ENCODE measurements at regions not wholly inside any gene's neighbourhood (a gene's known extent, or its start where the extent isn't known, plus 50 kb on each side); places are given as distances from the start of the nearest gene placed in this dataset.

DNA sequence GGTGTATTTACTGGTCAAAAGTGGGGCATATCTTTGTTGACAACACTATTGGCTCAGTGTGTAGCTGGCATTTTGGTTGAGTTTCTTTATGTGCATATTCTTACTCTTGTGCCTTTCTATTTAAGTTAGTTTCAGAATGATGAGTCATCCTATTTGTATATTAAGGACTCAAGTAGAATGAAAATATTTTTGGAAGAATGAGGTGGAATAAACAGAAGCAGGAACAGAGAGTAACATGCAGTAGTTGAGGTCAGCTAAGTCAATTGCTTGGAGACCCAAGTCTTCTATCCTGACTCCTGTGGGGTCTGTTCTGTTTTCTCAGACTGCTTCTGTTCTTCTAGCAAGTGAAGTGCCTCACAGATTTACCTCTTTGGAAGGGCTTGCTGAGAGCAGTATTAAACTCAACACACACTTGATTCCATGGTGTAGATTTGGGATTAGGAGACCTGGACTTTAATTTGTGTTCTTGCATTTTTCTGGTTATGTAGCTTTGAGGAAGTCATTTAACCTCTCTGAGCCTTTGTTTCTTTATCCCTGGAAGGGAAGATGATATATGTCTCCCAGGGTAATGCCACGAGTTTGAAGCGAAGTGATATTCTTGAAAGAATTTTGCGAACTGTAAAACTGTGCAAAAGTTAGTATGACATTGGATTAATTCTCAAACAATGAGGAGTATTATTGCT lies 324.3 kb downstream of the QKI start:
- Mint-ChIP-seq H3K9me3 (ENCODE audit: unreplicated experiment) (no peaks in the 10 kb centered on the region), H3K27me3 (ENCODE audit: insufficient read depth, unreplicated experiment) (no peaks in the 10 kb centered on the region), H3K4me3 (ENCODE audit: unreplicated experiment) (no peak overlapping the region), H3K4me1 (ENCODE audit: low read depth, unreplicated experiment) (no peaks in the 10 kb centered on the region), H3K36me3 (ENCODE audit: insufficient read depth, unreplicated experiment) (peaks cover 4% of the 10 kb centered on the region), H3K27ac (ENCODE audit: unreplicated experiment) (no peak overlapping the region)
- CTCF ChIA-PET, result no interaction called here
- Histone ChIP-seq H3K9me3 (no peaks in the 10 kb centered on the region), H3K4me1 (no peaks in the 10 kb centered on the region), H3K27me3 (replicated peaks; ENCODE audit: control insufficient read depth, insufficient read depth, low read length) (no peaks in the 10 kb centered on the region), H3K4me3 (ENCODE audit: low read depth, low read length) (no peak overlapping the region), H3K36me3 (ENCODE audit: control insufficient read depth, insufficient read depth, low read length) (no peaks in the 10 kb centered on the region)
- DNase-seq, result no peak
- POLR2A ChIA-PET, result no interaction called here
- TF ChIP-seq, protein P1, sequence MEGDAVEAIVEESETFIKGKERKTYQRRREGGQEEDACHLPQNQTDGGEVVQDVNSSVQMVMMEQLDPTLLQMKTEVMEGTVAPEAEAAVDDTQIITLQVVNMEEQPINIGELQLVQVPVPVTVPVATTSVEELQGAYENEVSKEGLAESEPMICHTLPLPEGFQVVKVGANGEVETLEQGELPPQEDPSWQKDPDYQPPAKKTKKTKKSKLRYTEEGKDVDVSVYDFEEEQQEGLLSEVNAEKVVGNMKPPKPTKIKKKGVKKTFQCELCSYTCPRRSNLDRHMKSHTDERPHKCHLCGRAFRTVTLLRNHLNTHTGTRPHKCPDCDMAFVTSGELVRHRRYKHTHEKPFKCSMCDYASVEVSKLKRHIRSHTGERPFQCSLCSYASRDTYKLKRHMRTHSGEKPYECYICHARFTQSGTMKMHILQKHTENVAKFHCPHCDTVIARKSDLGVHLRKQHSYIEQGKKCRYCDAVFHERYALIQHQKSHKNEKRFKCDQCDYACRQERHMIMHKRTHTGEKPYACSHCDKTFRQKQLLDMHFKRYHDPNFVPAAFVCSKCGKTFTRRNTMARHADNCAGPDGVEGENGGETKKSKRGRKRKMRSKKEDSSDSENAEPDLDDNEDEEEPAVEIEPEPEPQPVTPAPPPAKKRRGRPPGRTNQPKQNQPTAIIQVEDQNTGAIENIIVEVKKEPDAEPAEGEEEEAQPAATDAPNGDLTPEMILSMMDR (IDR thresholded peaks at IDR 0.05; ENCODE audit: insufficient read depth in 1 of 2, low read depth in 1 of 2, low read length in 1 of 2, severe bottlenecking in 1 of 2, unreplicated experiment in 1 of 2), result no peak
- BruUV-seq (replicated peaks), result no TSS peak
- intact Hi-C loops (cut with micrococcal nuclease; ENCODE audit: unreplicated experiment), result no loop called here

DNA sequence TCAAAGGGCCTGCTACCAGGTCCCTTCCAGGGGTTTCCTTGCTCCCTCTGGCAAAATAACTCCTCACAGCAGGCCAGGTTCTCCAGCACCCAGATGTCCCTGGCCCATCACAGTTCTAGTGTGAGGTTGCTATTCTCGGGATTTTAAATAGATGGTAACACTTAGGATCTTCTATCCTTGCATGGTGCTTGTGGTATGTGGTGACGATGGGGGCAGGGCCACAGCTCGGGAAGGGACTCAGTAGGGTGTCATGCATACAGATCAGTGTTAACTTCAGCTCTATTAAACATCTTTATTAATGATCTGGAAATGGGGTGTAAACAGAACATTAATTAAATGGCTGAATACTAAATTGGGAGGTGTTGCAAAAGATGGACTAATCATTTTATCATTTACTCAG lies 323.8 kb downstream of the QKI start:
- Histone ChIP-seq H3K27me3 (replicated peaks; ENCODE audit: control insufficient read depth, insufficient read depth, low read length) (no peaks in the 10 kb centered on the region), H3K4me3 (ENCODE audit: low read depth, low read length) (no peak overlapping the region), H3K4me1 (no peaks in the 10 kb centered on the region), H3K9me3 (no peaks in the 10 kb centered on the region), H3K36me3 (ENCODE audit: control insufficient read depth, insufficient read depth, low read length) (no peaks in the 10 kb centered on the region)
- Mint-ChIP-seq H3K9me3 (ENCODE audit: unreplicated experiment) (no peaks in the 10 kb centered on the region), H3K4me1 (ENCODE audit: low read depth, unreplicated experiment) (no peaks in the 10 kb centered on the region), H3K36me3 (ENCODE audit: insufficient read depth, unreplicated experiment) (peaks cover 4% of the 10 kb centered on the region), H3K27me3 (ENCODE audit: insufficient read depth, unreplicated experiment) (no peaks in the 10 kb centered on the region), H3K27ac (ENCODE audit: unreplicated experiment) (no peak overlapping the region), H3K4me3 (ENCODE audit: unreplicated experiment) (no peak overlapping the region)
- TF ChIP-seq, protein P1 (IDR thresholded peaks at IDR 0.05; ENCODE audit: insufficient read depth in 1 of 2, low read depth in 1 of 2, low read length in 1 of 2, severe bottlenecking in 1 of 2, unreplicated experiment in 1 of 2), result no peak
- intact Hi-C loops (cut with micrococcal nuclease; ENCODE audit: unreplicated experiment), result no loop called here
- ChIA-PET CTCF (no interaction called here), POLR2A (no interaction called here)
- DNase-seq, result no peak
- no TSS peak for BruUV-seq (replicated peaks)

DNA sequence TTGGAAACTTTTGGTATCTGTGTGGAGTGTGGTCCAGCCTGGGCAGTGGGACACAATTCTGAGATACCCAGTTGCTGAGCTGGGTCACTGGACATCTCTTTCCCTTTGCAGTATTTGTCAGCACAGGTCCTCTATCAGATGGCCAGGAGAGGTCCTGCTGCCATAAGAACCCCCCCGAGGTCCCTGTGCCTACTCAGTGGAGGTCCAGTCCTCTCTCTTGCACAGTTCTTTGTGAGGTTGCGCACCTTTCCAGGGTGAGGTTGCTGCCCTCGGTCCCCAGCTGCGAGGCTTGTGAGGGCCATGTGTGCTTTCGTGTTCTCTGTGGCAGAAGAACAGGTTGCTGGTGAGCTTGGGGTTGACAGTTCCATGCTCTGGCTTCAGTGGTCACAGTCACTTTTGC lies 320.6 kb downstream of the QKI start:
- DNase-seq, result no peak
- Histone ChIP-seq H3K4me3 (ENCODE audit: low read depth, low read length) (no peak overlapping the region), H3K9me3 (no peaks in the 10 kb centered on the region), H3K36me3 (ENCODE audit: control insufficient read depth, insufficient read depth, low read length) (no peaks in the 10 kb centered on the region), H3K27me3 (replicated peaks; ENCODE audit: control insufficient read depth, insufficient read depth, low read length) (no peaks in the 10 kb centered on the region), H3K4me1 (no peaks in the 10 kb centered on the region)
- no peak overlapping the region for H3K4me3 Mint-ChIP-seq (ENCODE audit: unreplicated experiment)
- no peaks in the 10 kb centered on the region for H3K4me1 Mint-ChIP-seq (ENCODE audit: low read depth, unreplicated experiment)
- CTCF ChIA-PET, result no interaction called here
- no peaks in the 10 kb centered on the region for H3K36me3 Mint-ChIP-seq (ENCODE audit: insufficient read depth, unreplicated experiment)
- no peaks in the 10 kb centered on the region for H3K9me3 Mint-ChIP-seq (ENCODE audit: unreplicated experiment)
- no peaks in the 10 kb centered on the region for H3K27me3 Mint-ChIP-seq (ENCODE audit: insufficient read depth, unreplicated experiment)
- BruUV-seq (replicated peaks), result no TSS peak
- TF ChIP-seq, protein P1 (IDR thresholded peaks at IDR 0.05; ENCODE audit: insufficient read depth in 1 of 2, low read depth in 1 of 2, low read length in 1 of 2, severe bottlenecking in 1 of 2, unreplicated experiment in 1 of 2), result no peak
- no peak overlapping the region for H3K27ac Mint-ChIP-seq (ENCODE audit: unreplicated experiment)
- POLR2A ChIA-PET, result no interaction called here
- intact Hi-C loops (cut with micrococcal nuclease; ENCODE audit: unreplicated experiment), result no loop called here

All from Caco-2 (cell line).